ENCODE measurements at regions not wholly inside any gene's neighbourhood (a gene's known extent, or its start where the extent isn't known, plus 50 kb on each side); places are given as distances from the start of the nearest gene placed in this dataset.

- Histone ChIP-seq H3K4me3 (no peak overlapping the region), H3K9me3 (no peaks in the 10 kb centered on the region), H3K27me3 (no peaks in the 10 kb centered on the region), H3K4me1 (no peaks in the 10 kb centered on the region), H3K36me3 (no peaks in the 10 kb centered on the region), H3K27ac (no peak overlapping the region)
- intact Hi-C loops (cut with DNase I), result no loop called here
- TF ChIP-seq, protein P1, sequence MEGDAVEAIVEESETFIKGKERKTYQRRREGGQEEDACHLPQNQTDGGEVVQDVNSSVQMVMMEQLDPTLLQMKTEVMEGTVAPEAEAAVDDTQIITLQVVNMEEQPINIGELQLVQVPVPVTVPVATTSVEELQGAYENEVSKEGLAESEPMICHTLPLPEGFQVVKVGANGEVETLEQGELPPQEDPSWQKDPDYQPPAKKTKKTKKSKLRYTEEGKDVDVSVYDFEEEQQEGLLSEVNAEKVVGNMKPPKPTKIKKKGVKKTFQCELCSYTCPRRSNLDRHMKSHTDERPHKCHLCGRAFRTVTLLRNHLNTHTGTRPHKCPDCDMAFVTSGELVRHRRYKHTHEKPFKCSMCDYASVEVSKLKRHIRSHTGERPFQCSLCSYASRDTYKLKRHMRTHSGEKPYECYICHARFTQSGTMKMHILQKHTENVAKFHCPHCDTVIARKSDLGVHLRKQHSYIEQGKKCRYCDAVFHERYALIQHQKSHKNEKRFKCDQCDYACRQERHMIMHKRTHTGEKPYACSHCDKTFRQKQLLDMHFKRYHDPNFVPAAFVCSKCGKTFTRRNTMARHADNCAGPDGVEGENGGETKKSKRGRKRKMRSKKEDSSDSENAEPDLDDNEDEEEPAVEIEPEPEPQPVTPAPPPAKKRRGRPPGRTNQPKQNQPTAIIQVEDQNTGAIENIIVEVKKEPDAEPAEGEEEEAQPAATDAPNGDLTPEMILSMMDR (IDR thresholded peaks at IDR 0.05), result no peak
- DNase-seq, result no peak
- no peak for ATAC-seq
Observed at GRCh38 chr4:4687935-4688727, 146.3 kb upstream of the STX18 start.

- intact Hi-C loops (cut with DNase I), result no loop called here
- no peak for ATAC-seq
- no peak for DNase-seq
- Histone ChIP-seq H3K27ac (no peak overlapping the region), H3K4me3 (no peak overlapping the region), H3K27me3 (no peaks in the 10 kb centered on the region), H3K36me3 (no peaks in the 10 kb centered on the region), H3K9me3 (no peaks in the 10 kb centered on the region), H3K4me1 (no peaks in the 10 kb centered on the region)
- TF ChIP-seq, protein P1 (IDR thresholded peaks at IDR 0.05), result no peak
Observed at GRCh38 chr4:4687100-4687499, 145.3 kb upstream of the STX18 start.

- intact Hi-C loops (cut with DNase I), result no loop called here
- DNase-seq (no peak), ATAC-seq (no peak)
- no peaks in the 10 kb centered on the region for H3K27me3 ChIP-seq
- TF ChIP-seq, protein P1 (IDR thresholded peaks at IDR 0.05), result no peak
- H3K4me1 ChIP-seq, result no peaks in the 10 kb centered on the region
- H3K27ac ChIP-seq, result no peak overlapping the region
- H3K4me3 ChIP-seq, result no peak overlapping the region
- no peaks in the 10 kb centered on the region for H3K9me3 ChIP-seq
- H3K36me3 ChIP-seq, result no peaks in the 10 kb centered on the region
Observed at GRCh38 chr4:4685810-4686795, 144.3 kb upstream of the STX18 start.

DNA sequence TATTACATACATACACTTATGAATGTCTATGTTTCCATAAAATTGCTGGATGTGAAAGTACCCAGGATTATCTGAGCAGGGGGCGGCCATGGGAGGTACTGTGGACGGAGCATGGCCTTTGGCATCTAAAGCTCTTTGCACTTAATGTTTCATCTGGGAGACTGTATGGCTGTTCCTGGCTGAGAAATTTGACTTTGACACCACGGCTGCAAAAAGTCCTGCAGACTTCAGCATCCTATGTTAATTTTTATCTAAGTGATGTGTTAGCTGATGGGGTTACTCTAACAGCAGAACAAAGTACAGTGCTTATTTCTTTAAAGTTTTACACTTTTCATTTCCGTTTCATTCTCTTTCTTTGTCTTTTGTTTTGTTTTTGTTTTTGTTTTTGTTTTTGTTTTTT is 139.8 kb upstream of the STX18 start:
- no peaks in the 10 kb centered on the region for H3K36me3 ChIP-seq
- intact Hi-C loops (cut with DNase I), result no loop called here
- H3K4me1 ChIP-seq, result no peaks in the 10 kb centered on the region
- DNase-seq, result no peak
- no peaks in the 10 kb centered on the region for H3K9me3 ChIP-seq
- H3K27me3 ChIP-seq, result no peaks in the 10 kb centered on the region
- H3K27ac ChIP-seq, result no peak overlapping the region
- H3K4me3 ChIP-seq, result no peak overlapping the region
- no peak for ATAC-seq
- TF ChIP-seq, protein P1 (IDR thresholded peaks at IDR 0.05), result no peak

- H3K4me3 ChIP-seq, result no peak overlapping the region
- H3K36me3 ChIP-seq, result no peaks in the 10 kb centered on the region
- no peaks in the 10 kb centered on the region for H3K27me3 ChIP-seq
- TF ChIP-seq, protein P1 (IDR thresholded peaks at IDR 0.05), result no peak
- intact Hi-C loops (cut with DNase I), result no loop called here
- H3K4me1 ChIP-seq, result no peaks in the 10 kb centered on the region
- DNase-seq (no peak), ATAC-seq (no peak)
- no peak overlapping the region for H3K27ac ChIP-seq
- no peaks in the 10 kb centered on the region for H3K9me3 ChIP-seq
Observed at GRCh38 chr4:4680758-4681157, 138.9 kb upstream of the STX18 start.

All from upper lobe of right lung (tissue), 1 donor.